ENCODE measurements at regions not wholly inside any gene's neighbourhood (a gene's known extent, or its start where the extent isn't known, plus 50 kb on each side); places are given as distances from the start of the nearest gene placed in this dataset.
"Not testable (repeated sequence)": the region's sequence is repeated elsewhere in the genome, so short reads cannot be mapped to it uniquely, and the experiment has no call there.

DNA sequence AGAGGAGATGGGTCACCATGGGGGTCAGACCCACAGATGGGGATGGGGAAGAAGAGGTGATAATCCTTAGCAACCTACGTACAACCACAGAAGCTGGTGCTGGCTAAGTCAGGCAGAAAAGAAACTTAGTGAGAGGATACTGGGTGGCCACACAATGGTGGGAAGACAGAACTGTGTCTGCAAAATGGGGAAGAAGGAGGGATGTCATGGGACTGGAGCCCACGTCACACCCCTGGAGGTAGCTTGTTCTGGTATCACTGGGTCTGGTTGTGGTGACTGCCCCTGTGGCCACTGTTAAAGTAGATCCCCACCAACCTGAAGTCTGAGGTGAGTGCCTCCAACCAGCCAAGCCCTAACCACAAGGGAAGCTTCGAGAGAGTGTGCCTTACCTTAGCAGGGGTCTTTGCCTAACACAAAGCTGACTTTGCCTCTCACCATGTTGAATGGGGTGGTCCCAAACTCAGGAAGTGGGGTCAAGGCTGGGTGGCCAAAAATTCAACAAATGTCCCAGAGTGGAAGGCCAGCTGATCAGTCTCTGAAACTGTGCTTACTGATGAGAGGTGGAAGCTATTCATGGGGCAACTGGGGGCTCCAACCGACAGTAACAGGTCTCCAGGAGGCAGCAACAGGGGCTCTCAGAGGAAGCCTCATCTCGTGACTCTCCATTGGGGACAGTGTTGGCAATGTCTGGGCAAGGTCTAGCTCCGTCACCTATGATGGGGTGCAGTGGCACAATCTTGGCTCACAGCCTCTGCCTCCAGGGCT is 64.8 kb upstream of the SLC1A4 start:
- intact Hi-C loops (cut with DNase I): no loop called here
- DNase-seq (ENCODE audit: extremely low spot score in 2 of 2): no peak
- no peaks in the 10 kb centered on the region for H3K4me1 ChIP-seq

DNA sequence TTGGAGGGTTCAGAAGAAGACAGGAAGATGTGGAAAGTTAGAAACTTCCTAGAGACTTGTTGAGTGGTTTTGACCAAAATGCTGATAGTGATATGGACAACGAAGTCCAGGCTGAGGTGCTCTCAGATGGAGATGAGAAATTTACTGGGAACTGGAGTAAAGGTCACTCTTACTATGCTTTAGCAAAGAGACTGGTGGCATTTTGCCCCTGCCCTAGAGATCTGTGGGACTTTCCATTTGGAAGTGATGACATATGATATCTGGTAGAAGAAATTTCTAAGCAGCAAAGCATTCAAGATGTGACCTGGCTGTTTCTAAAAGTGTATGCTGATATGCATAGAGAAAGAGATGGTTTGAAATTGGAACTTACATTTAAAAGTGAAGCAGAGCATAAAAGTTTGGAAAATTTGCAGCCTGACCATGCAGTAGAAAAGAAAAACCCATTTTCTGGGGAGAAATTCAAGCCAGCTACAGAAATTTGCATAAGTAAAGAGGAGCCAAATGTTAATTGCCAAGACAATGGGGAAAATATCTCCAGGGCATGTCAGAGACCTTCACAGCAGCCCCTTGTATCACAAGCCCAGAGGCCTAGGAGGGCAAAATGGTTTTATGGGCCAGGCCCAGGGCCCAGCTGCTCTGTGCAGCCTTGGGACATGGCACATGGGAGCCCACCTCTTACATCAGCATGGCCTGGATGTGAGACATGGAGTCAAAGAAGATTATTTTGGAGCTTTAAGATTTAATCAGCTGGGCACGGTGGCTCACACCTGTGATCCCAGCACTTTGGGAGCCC is 63.1 kb upstream of the SLC1A4 start:
- H3K27ac ChIP-seq; H3K27me3 ChIP-seq; intact Hi-C loops (cut with DNase I); H3K4me3 ChIP-seq; H3K4me1 ChIP-seq; DNase-seq (ENCODE audit: extremely low spot score in 2 of 2); H3K9me3 ChIP-seq; H3K36me3 ChIP-seq: not testable (repeated sequence)

More for the DNA sequence above, 64.8 kb upstream of the SLC1A4 start:
- Histone ChIP-seq H3K9me3 (no peaks in the 10 kb centered on the region), H3K36me3 (no peaks in the 10 kb centered on the region), H3K27ac (no peak overlapping the region), H3K4me3 (no peak overlapping the region), H3K27me3 (no peaks in the 10 kb centered on the region)
- TF ChIP-seq POLR2AphosphoS5 (IDR thresholded peaks at IDR 0.05; ENCODE audit: insufficient read depth in 1 of 2, low read depth in 1 of 2) (no peak), POLR2A (IDR thresholded peaks at IDR 0.05) (no peak), CTCF (IDR thresholded peaks at IDR 0.05) (no peak)

GRCh38 chr2:64928813-64929212 is 60.4 kb upstream of the SLC1A4 start:
- no peaks in the 10 kb centered on the region for H3K4me1 ChIP-seq
- H3K4me3 ChIP-seq: no peak overlapping the region
- no peaks in the 10 kb centered on the region for H3K9me3 ChIP-seq
- no peak overlapping the region for H3K27ac ChIP-seq
- no peaks in the 10 kb centered on the region for H3K36me3 ChIP-seq
- DNase-seq (ENCODE audit: extremely low spot score in 2 of 2): no peak
- intact Hi-C loops (cut with DNase I): no loop called here
- no peaks in the 10 kb centered on the region for H3K27me3 ChIP-seq
- TF ChIP-seq POLR2AphosphoS5 (IDR thresholded peaks at IDR 0.05; ENCODE audit: insufficient read depth in 1 of 2, low read depth in 1 of 2): no peak
- TF ChIP-seq POLR2A (IDR thresholded peaks at IDR 0.05): no peak
- TF ChIP-seq CTCF (IDR thresholded peaks at IDR 0.05): no peak

GRCh38 chr2:64929333-64929732 is 59.9 kb upstream of the SLC1A4 start:
- H3K4me1 ChIP-seq: no peaks in the 10 kb centered on the region
- DNase-seq (ENCODE audit: extremely low spot score in 2 of 2): no peak
- H3K36me3 ChIP-seq: no peaks in the 10 kb centered on the region
- TF ChIP-seq POLR2A (IDR thresholded peaks at IDR 0.05): no peak
- TF ChIP-seq POLR2AphosphoS5 (IDR thresholded peaks at IDR 0.05; ENCODE audit: insufficient read depth in 1 of 2, low read depth in 1 of 2): no peak
- no peak for TF ChIP-seq CTCF (IDR thresholded peaks at IDR 0.05)
- H3K4me3 ChIP-seq: no peak overlapping the region
- H3K27ac ChIP-seq: no peak overlapping the region
- intact Hi-C loops (cut with DNase I): no loop called here
- H3K27me3 ChIP-seq: no peaks in the 10 kb centered on the region
- H3K9me3 ChIP-seq: no peaks in the 10 kb centered on the region

- intact Hi-C loops (cut with DNase I): no loop called here
- H3K4me3 ChIP-seq: no peak overlapping the region
These were observed 58.9 kb upstream of the SLC1A4 start for GRCh38 chr2:64930258-64930671.

More at GRCh38 chr2:64930258-64930671, 58.9 kb upstream of the SLC1A4 start:
- Histone ChIP-seq H3K27me3 (no peaks in the 10 kb centered on the region), H3K4me1 (no peaks in the 10 kb centered on the region), H3K27ac (no peak overlapping the region), H3K9me3 (no peaks in the 10 kb centered on the region), H3K36me3 (no peaks in the 10 kb centered on the region)
- no peak for DNase-seq (ENCODE audit: extremely low spot score in 2 of 2)
- TF ChIP-seq POLR2A (IDR thresholded peaks at IDR 0.05) (no peak), CTCF (IDR thresholded peaks at IDR 0.05) (no peak), POLR2AphosphoS5 (IDR thresholded peaks at IDR 0.05; ENCODE audit: insufficient read depth in 1 of 2, low read depth in 1 of 2) (no peak)
